ENCODE measurements at regions not wholly inside any gene's neighbourhood (a gene's known extent, or its start where the extent isn't known, plus 50 kb on each side); places are given as distances from the start of the nearest gene placed in this dataset.

- no peaks in the 10 kb centered on the region for H3K9me3 ChIP-seq (ENCODE audit: insufficient read depth, low read length)
- no peak overlapping the region for H2AFZ ChIP-seq (ENCODE audit: low read depth, low read length, severe bottlenecking)
- H3K36me3 ChIP-seq (ENCODE audit: low read length) = no peaks in the 10 kb centered on the region
- no peaks in the 10 kb centered on the region for H3K9me2 ChIP-seq (replicated peaks; ENCODE audit: insufficient read depth, low read length)
- no peak overlapping the region for H3K4me2 ChIP-seq (ENCODE audit: low read depth, low read length, poor library complexity, severe bottlenecking)
- H3K4me3 ChIP-seq (ENCODE audit: insufficient read depth, low read length, poor library complexity, severe bottlenecking) = no peak overlapping the region
- no peaks in the 10 kb centered on the region for H3K27me3 ChIP-seq (ENCODE audit: low read length)
- no peaks in the 10 kb centered on the region for H3K79me2 ChIP-seq (ENCODE audit: insufficient read depth, low read length)
- no peaks in the 10 kb centered on the region for H3F3A ChIP-seq (ENCODE audit: insufficient read depth)
- H3K9ac ChIP-seq (ENCODE audit: low read length) = no peak overlapping the region
- TF ChIP-seq EZH2phosphoT487 (conservative IDR thresholded peaks at IDR 0.05; ENCODE audit: low read length) = no peak
- no peak for TF ChIP-seq CTCF (IDR thresholded peaks at IDR 0.05; ENCODE audit: insufficient read depth, low read length, poor library complexity, severe bottlenecking)
- no peaks in the 10 kb centered on the region for H4K20me1 ChIP-seq (ENCODE audit: low read depth, low read length)
- no peak overlapping the region for H3K27ac ChIP-seq (ENCODE audit: low read depth, low read length)
Observed at GRCh38 chr6:125481056-125481455, 179.3 kb upstream of the HDDC2 start.

GRCh38 chr6:125485757-125486156 lies 184.0 kb upstream of the HDDC2 start:
- Histone ChIP-seq H4K20me1 (ENCODE audit: low read depth, low read length) (no peaks in the 10 kb centered on the region), H3K4me3 (ENCODE audit: insufficient read depth, low read length, poor library complexity, severe bottlenecking) (no peak overlapping the region), H3F3A (ENCODE audit: insufficient read depth) (no peaks in the 10 kb centered on the region), H3K9ac (ENCODE audit: low read length) (no peak overlapping the region), H3K4me2 (ENCODE audit: low read depth, low read length, poor library complexity, severe bottlenecking) (no peak overlapping the region), H3K79me2 (ENCODE audit: insufficient read depth, low read length) (no peaks in the 10 kb centered on the region), H3K9me2 (replicated peaks; ENCODE audit: insufficient read depth, low read length) (no peaks in the 10 kb centered on the region), H3K27ac (ENCODE audit: low read depth, low read length) (no peak overlapping the region), H2AFZ (ENCODE audit: low read depth, low read length, severe bottlenecking) (no peak overlapping the region), H3K9me3 (ENCODE audit: insufficient read depth, low read length) (no peaks in the 10 kb centered on the region), H3K36me3 (ENCODE audit: low read length) (no peaks in the 10 kb centered on the region), H3K27me3 (ENCODE audit: low read length) (no peaks in the 10 kb centered on the region)
- TF ChIP-seq CTCF (IDR thresholded peaks at IDR 0.05; ENCODE audit: insufficient read depth, low read length, poor library complexity, severe bottlenecking) = no peak
- no peak for TF ChIP-seq EZH2phosphoT487 (conservative IDR thresholded peaks at IDR 0.05; ENCODE audit: low read length)

- Histone ChIP-seq H3K27ac (ENCODE audit: low read depth, low read length) (no peak overlapping the region), H3K36me3 (ENCODE audit: low read length) (no peaks in the 10 kb centered on the region), H3K79me2 (ENCODE audit: insufficient read depth, low read length) (no peaks in the 10 kb centered on the region), H3K9me2 (replicated peaks; ENCODE audit: insufficient read depth, low read length) (no peaks in the 10 kb centered on the region), H3K27me3 (ENCODE audit: low read length) (no peaks in the 10 kb centered on the region), H4K20me1 (ENCODE audit: low read depth, low read length) (no peaks in the 10 kb centered on the region), H3K4me2 (ENCODE audit: low read depth, low read length, poor library complexity, severe bottlenecking) (no peak overlapping the region), H2AFZ (ENCODE audit: low read depth, low read length, severe bottlenecking) (no peak overlapping the region), H3K4me3 (ENCODE audit: insufficient read depth, low read length, poor library complexity, severe bottlenecking) (no peak overlapping the region), H3F3A (ENCODE audit: insufficient read depth) (no peaks in the 10 kb centered on the region), H3K9me3 (ENCODE audit: insufficient read depth, low read length) (no peaks in the 10 kb centered on the region), H3K9ac (ENCODE audit: low read length) (no peak overlapping the region)
- TF ChIP-seq EZH2phosphoT487 (conservative IDR thresholded peaks at IDR 0.05; ENCODE audit: low read length) = no peak
- no peak for TF ChIP-seq CTCF (IDR thresholded peaks at IDR 0.05; ENCODE audit: insufficient read depth, low read length, poor library complexity, severe bottlenecking)
Observed at GRCh38 chr6:125486881-125487280, 185.1 kb upstream of the HDDC2 start.

All from SU-DHL-6 (cell line).